Right lobe of liver (tissue), 6 donors: ENCODE measurements at regions not wholly inside any gene's neighbourhood (a gene's known extent, or its start where the extent isn't known, plus 50 kb on each side); places are given as distances from the start of the nearest gene placed in this dataset.

Experiments
- ATAC-seq, 4 donors: fragments of 200-7000 bp; cut with Tn5 transposase; one replicate each; pipeline ENCODE4 v1.9.1; 2020; ENCODE audit warnings: mild to moderate bottlenecking in 4 of 4, moderate library complexity in 4 of 4
- DNase-seq, 3 donors: peaks; one replicate each; pipeline ENCODE4 v3.0.0-alpha.2; 2020
- H3K27ac ChIP-seq, 3 donors: fragments of 200-600 bp; one replicate each; pipeline ENCODE4 v1.8.0; 2022
- H3K27me3 ChIP-seq, 2 donors: fragments of 200-600 bp; one replicate each; pipeline ENCODE4 v1.8.0; 2022
- H3K36me3 ChIP-seq, 4 donors: fragments of 200-600 bp; sonication (generic) in 1 of 4; one replicate each; pipeline versions ENCODE4 v1.5.1 to v1.8.0; 2017 to 2022; ENCODE audit warnings: control low read depth in 1 of 4
- H3K4me1 ChIP-seq, 4 donors: fragments of 200-600 bp; sonication (generic) in 1 of 4; one replicate each; pipeline versions ENCODE4 v1.5.1 to v1.8.0; 2017 to 2022; ENCODE audit warnings: control low read depth in 1 of 4
- H3K4me3 ChIP-seq, 3 donors: fragments of 200-600 bp; one replicate each; pipeline ENCODE4 v1.8.0; 2022
- H3K9me3 ChIP-seq, 4 donors: fragments of 200-600 bp; sonication (generic) in 1 of 4; one replicate each; pipeline versions ENCODE4 v1.5.1 to v1.8.0; 2017 to 2022; ENCODE audit warnings: control low read depth in 1 of 4
- POLR2A ChIP-seq: fragments of 450-650 bp; IDR thresholded peaks from one replicate; pipeline ENCODE4 v1.6.1; 2017; ENCODE audit warnings: antibody characterized with exemption, mild to moderate bottlenecking
- WGBS: methylation state at CpG from one replicate; pipeline ENCODE4 v1.1.6; 2018; ENCODE audit warnings: low coverage, low lambda C conversion rate; ENCODE audit not compliant: insufficient coverage; ENCODE audit errors: missing lambda C conversion rate; 5-methylcytosine and 5-hydroxymethylcytosine counted together
- intact Hi-C, 2 donors: fragments of 100-400 bp; cut with DNase I; formaldehyde crosslinking; loops; one replicate each; pipeline versions ENCODE4 v1.11.2 to v1.14.1; 2022
- TF ChIP-seq, protein P1 (sequence below), 4 donors: fragments of 200-600 bp in 3 of 4; fragments of 450-650 bp in 1 of 4; IDR thresholded peaks; one replicate each; pipeline versions ENCODE4 v1.5.1 to v1.8.0; 2016 to 2022; ENCODE audit warnings: antibody characterized with exemption in 4 of 4, mild to moderate bottlenecking in 2 of 4
- donor health status: DM: no; HTN: yes; CAD: no.
- donor health status: DM: no; HTN: no; CAD: no.
- donor health status: DM: no; HTN: no; CAD: no.
- donor health status: DM: no; HTN: yes; CAD: no.
- donor health status: DM: no; HTN: yes; CAD: no.

DNA sequence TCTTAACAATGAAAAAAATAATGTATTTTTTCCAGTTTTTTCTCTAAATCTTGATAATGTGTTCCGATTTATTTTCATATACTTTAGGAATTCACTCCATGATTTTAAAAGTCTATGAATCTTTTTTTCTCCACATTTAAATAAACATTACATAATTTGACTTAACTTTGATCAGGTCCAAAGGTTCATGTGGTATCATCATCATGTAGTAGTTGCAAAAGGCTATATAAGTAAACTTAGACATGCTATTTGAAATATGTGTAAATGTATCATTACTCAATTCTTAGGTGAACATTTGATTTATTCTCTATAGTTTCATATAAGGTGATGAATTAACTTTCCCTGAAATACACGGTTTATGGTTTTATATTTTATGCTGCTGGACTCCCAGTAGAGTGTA is 2197.0 kb upstream of the RAG2 start:
- Histone ChIP-seq H3K27me3 (no peaks in the 10 kb centered on the region), H3K4me1 (no peaks in the 10 kb centered on the region), H3K27ac (no peak overlapping the region), H3K4me3 (no peak overlapping the region), H3K36me3 (no peaks in the 10 kb centered on the region), H3K9me3 (no peaks in the 10 kb centered on the region)
- DNase-seq (no peak), ATAC-seq (peak; percentile 39 to 83 (median 76))
- intact Hi-C loops, result no loop called here
- WGBS, result 30% methylated on average over 2 of the region's 2 CpGs
- TF ChIP-seq POLR2A, result no peak
- TF ChIP-seq, protein P1, sequence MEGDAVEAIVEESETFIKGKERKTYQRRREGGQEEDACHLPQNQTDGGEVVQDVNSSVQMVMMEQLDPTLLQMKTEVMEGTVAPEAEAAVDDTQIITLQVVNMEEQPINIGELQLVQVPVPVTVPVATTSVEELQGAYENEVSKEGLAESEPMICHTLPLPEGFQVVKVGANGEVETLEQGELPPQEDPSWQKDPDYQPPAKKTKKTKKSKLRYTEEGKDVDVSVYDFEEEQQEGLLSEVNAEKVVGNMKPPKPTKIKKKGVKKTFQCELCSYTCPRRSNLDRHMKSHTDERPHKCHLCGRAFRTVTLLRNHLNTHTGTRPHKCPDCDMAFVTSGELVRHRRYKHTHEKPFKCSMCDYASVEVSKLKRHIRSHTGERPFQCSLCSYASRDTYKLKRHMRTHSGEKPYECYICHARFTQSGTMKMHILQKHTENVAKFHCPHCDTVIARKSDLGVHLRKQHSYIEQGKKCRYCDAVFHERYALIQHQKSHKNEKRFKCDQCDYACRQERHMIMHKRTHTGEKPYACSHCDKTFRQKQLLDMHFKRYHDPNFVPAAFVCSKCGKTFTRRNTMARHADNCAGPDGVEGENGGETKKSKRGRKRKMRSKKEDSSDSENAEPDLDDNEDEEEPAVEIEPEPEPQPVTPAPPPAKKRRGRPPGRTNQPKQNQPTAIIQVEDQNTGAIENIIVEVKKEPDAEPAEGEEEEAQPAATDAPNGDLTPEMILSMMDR (IDR thresholded peaks at IDR 0.05), result no peak

DNA sequence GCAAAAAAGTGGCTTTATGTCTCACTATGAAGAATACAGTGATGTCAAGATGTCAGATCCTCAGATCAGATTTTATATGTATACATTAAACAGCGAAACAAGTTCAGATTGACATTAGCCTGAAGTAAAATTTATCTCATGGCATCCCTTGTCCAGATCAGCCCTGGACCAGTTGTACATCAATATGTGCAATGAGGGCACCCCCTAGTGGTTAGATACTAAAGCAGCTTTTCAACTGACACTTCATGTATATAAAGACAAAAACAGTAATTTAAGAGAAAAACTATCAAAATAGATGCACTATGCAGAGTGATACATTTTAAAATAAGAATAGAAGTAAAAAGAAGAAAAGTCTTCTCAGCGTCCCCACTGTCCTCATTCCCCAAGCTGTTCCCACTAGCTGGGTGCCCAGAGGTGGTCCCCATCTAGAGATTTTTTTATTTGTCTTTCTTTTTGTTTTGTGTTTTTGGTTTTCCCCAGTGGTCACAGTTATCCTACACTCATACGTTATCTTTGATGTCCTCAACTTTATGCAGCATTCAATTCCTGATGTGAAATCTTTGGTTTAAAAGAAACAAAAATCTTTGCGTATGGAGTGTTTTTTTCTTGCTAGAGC is 2193.4 kb upstream of the RAG2 start:
- intact Hi-C loops, result no loop called here
- no peaks in the 10 kb centered on the region for H3K9me3 ChIP-seq
- WGBS, result 28% methylated on average over 4 of the region's 4 CpGs
- no peak for TF ChIP-seq POLR2A
- TF ChIP-seq, protein P1 (IDR thresholded peaks at IDR 0.05), result peak; percentile 74 to 87 (median 82)
- peak; percentile 78 to 87 (median 83) for ATAC-seq
- no peaks in the 10 kb centered on the region for H3K4me1 ChIP-seq
- no peaks in the 10 kb centered on the region for H3K27me3 ChIP-seq
- peak in 1 of 3 donors; percentile 47 for DNase-seq
- no peak overlapping the region for H3K27ac ChIP-seq
- H3K36me3 ChIP-seq, result no peaks in the 10 kb centered on the region
- H3K4me3 ChIP-seq, result no peak overlapping the region

GRCh38 chr11:38788561-38788960 is 2190.5 kb upstream of the RAG2 start:
- Histone ChIP-seq H3K4me1 (no peaks in the 10 kb centered on the region), H3K4me3 (no peak overlapping the region), H3K27me3 (no peaks in the 10 kb centered on the region), H3K27ac (no peak overlapping the region), H3K9me3 (no peaks in the 10 kb centered on the region), H3K36me3 (no peaks in the 10 kb centered on the region)
- TF ChIP-seq, protein P1 (IDR thresholded peaks at IDR 0.05), result no peak
- no peak for TF ChIP-seq POLR2A
- ATAC-seq, result no peak
- intact Hi-C loops, result no loop called here
- DNase-seq, result no peak

GRCh38 chr11:38784164-38784563 is 2186.1 kb upstream of the RAG2 start:
- no peak for ATAC-seq
- DNase-seq, result no peak
- Histone ChIP-seq H3K4me1 (no peaks in the 10 kb centered on the region), H3K4me3 (no peak overlapping the region), H3K27ac (no peak overlapping the region), H3K9me3 (no peaks in the 10 kb centered on the region), H3K36me3 (no peaks in the 10 kb centered on the region), H3K27me3 (no peaks in the 10 kb centered on the region)
- 67% methylated on average over 2 of the region's 2 CpGs for WGBS
- TF ChIP-seq POLR2A, result no peak
- TF ChIP-seq, protein P1 (IDR thresholded peaks at IDR 0.05), result no peak
- intact Hi-C loops, result no loop called here

DNA sequence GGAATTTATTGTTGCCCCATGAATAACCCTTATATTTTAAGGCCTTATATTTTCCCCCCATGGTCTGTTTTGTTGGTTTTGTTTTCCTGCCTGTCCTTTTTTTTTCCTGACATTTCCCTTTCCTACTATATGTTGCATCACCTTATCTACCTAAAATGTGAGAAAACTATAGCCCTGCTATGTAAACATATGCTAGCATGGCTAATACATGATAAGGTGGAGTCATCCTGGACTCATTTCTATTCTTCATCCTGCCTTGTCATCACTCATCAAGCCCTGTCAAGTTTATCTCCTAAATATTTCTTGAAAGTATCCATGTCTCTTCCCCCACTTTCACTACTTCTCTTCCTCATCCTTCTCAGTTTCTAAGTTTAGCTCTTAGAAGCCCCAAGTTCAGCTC is 2168.8 kb upstream of the RAG2 start:
- no peaks in the 10 kb centered on the region for H3K36me3 ChIP-seq
- H3K4me1 ChIP-seq, result no peaks in the 10 kb centered on the region
- no peaks in the 10 kb centered on the region for H3K9me3 ChIP-seq
- DNase-seq, result no peak
- H3K27ac ChIP-seq, result no peak overlapping the region
- H3K4me3 ChIP-seq, result no peak overlapping the region
- no peaks in the 10 kb centered on the region for H3K27me3 ChIP-seq
- TF ChIP-seq POLR2A, result no peak
- TF ChIP-seq, protein P1 (IDR thresholded peaks at IDR 0.05), result no peak
- intact Hi-C loops, result no loop called here
- no peak for ATAC-seq
